Activated naive CD4-positive, alpha-beta T cell treated with anti-CD3 and anti-CD28 coated beads, Interleukin-2, amount 50 U/mL, for 24 hours (primary cell): ENCODE measurements at regions not wholly inside any gene's neighbourhood (a gene's known extent, or its start where the extent isn't known, plus 50 kb on each side); places are given as distances from the start of the nearest gene placed in this dataset.

Source experiments
- H3K27ac Mint-ChIP-seq: one replicate; pipeline ENCODE4 v1.8.0; 2021; ENCODE audit warnings: mild to moderate bottlenecking, mixed read lengths
- H3K27me3 Mint-ChIP-seq: one replicate; pipeline ENCODE4 v1.8.0; 2021; ENCODE audit warnings: mixed read lengths
- H3K36me3 Mint-ChIP-seq: one replicate; pipeline ENCODE4 v1.8.0; 2021; ENCODE audit warnings: mixed read lengths
- H3K4me1 Mint-ChIP-seq: one replicate; pipeline ENCODE4 v1.8.0; 2021; ENCODE audit warnings: mixed read lengths
- H3K4me3 Mint-ChIP-seq: one replicate; pipeline ENCODE4 v1.8.0; 2021; ENCODE audit warnings: mild to moderate bottlenecking, mixed read lengths
- H3K9me3 Mint-ChIP-seq: one replicate; pipeline ENCODE4 v1.8.0; 2021; ENCODE audit warnings: mixed read lengths

GRCh38 chr17:34174496-34174895 is 80.6 kb upstream of the CCL2 start:
- H3K36me3 Mint-ChIP-seq, result no peaks in the 10 kb centered on the region
- H3K27ac Mint-ChIP-seq, result no peak overlapping the region
- no peak overlapping the region for H3K4me3 Mint-ChIP-seq
- no peaks in the 10 kb centered on the region for H3K4me1 Mint-ChIP-seq
- peaks cover 8% of the 10 kb centered on the region for H3K27me3 Mint-ChIP-seq
- no peaks in the 10 kb centered on the region for H3K9me3 Mint-ChIP-seq

- Mint-ChIP-seq H3K4me1 (no peaks in the 10 kb centered on the region), H3K27ac (no peak overlapping the region), H3K27me3 (peaks cover 9% of the 10 kb centered on the region), H3K36me3 (no peaks in the 10 kb centered on the region), H3K9me3 (no peaks in the 10 kb centered on the region), H3K4me3 (no peak overlapping the region)
Measured at GRCh38 chr17:34176440-34176839, 78.6 kb upstream of the CCL2 start.

- no peak overlapping the region for H3K27ac Mint-ChIP-seq
- H3K36me3 Mint-ChIP-seq, result no peaks in the 10 kb centered on the region
- no peak overlapping the region for H3K4me3 Mint-ChIP-seq
- H3K4me1 Mint-ChIP-seq, result no peaks in the 10 kb centered on the region
- H3K27me3 Mint-ChIP-seq, result peaks cover 9% of the 10 kb centered on the region
- no peaks in the 10 kb centered on the region for H3K9me3 Mint-ChIP-seq
Measured at GRCh38 chr17:34177642-34178041, 77.4 kb upstream of the CCL2 start.

- no peak overlapping the region for H3K4me3 Mint-ChIP-seq
- no peaks in the 10 kb centered on the region for H3K36me3 Mint-ChIP-seq
- H3K27me3 Mint-ChIP-seq, result peaks cover 9% of the 10 kb centered on the region
- H3K9me3 Mint-ChIP-seq, result no peaks in the 10 kb centered on the region
- H3K27ac Mint-ChIP-seq, result no peak overlapping the region
- no peaks in the 10 kb centered on the region for H3K4me1 Mint-ChIP-seq
Measured at GRCh38 chr17:34178092-34178491, 77.0 kb upstream of the CCL2 start.

- Mint-ChIP-seq H3K9me3 (no peaks in the 10 kb centered on the region), H3K27me3 (peaks cover 8% of the 10 kb centered on the region), H3K4me3 (no peak overlapping the region), H3K27ac (no peak overlapping the region), H3K4me1 (no peaks in the 10 kb centered on the region), H3K36me3 (no peaks in the 10 kb centered on the region)
Measured at GRCh38 chr17:34182036-34182803, 72.9 kb upstream of the CCL2 start.

GRCh38 chr17:34195987-34196386 is 59.1 kb upstream of the CCL2 start:
- H3K9me3 Mint-ChIP-seq, result no peaks in the 10 kb centered on the region
- no peak overlapping the region for H3K27ac Mint-ChIP-seq
- H3K27me3 Mint-ChIP-seq, result peaks cover 14% of the 10 kb centered on the region
- H3K4me1 Mint-ChIP-seq, result peaks cover 4% of the 10 kb centered on the region
- H3K36me3 Mint-ChIP-seq, result no peaks in the 10 kb centered on the region
- H3K4me3 Mint-ChIP-seq, result no peak overlapping the region

GRCh38 chr17:34198519-34198918 is 56.6 kb upstream of the CCL2 start:
- Mint-ChIP-seq H3K27ac (peak overlapping the region; percentile 38), H3K4me3 (no peak overlapping the region), H3K9me3 (no peaks in the 10 kb centered on the region), H3K27me3 (peaks cover 16% of the 10 kb centered on the region), H3K4me1 (peaks cover 4% of the 10 kb centered on the region), H3K36me3 (no peaks in the 10 kb centered on the region)

GRCh38 chr17:34199454-34199853 is 55.6 kb upstream of the CCL2 start:
- no peak overlapping the region for H3K4me3 Mint-ChIP-seq
- H3K27me3 Mint-ChIP-seq, result peaks cover 14% of the 10 kb centered on the region
- H3K4me1 Mint-ChIP-seq, result peaks cover 4% of the 10 kb centered on the region
- H3K27ac Mint-ChIP-seq, result no peak overlapping the region
- H3K36me3 Mint-ChIP-seq, result no peaks in the 10 kb centered on the region
- H3K9me3 Mint-ChIP-seq, result no peaks in the 10 kb centered on the region

GRCh38 chr17:34199932-34200534 is 55.1 kb upstream of the CCL2 start:
- Mint-ChIP-seq H3K9me3 (no peaks in the 10 kb centered on the region), H3K36me3 (no peaks in the 10 kb centered on the region), H3K4me1 (peaks cover 4% of the 10 kb centered on the region), H3K27ac (no peak overlapping the region), H3K27me3 (peaks cover 14% of the 10 kb centered on the region), H3K4me3 (no peak overlapping the region)

- H3K4me3 Mint-ChIP-seq, result no peak overlapping the region
- no peak overlapping the region for H3K27ac Mint-ChIP-seq
- H3K4me1 Mint-ChIP-seq, result peaks cover 4% of the 10 kb centered on the region
- no peaks in the 10 kb centered on the region for H3K36me3 Mint-ChIP-seq
- no peaks in the 10 kb centered on the region for H3K9me3 Mint-ChIP-seq
- H3K27me3 Mint-ChIP-seq, result peaks cover 14% of the 10 kb centered on the region
Measured at GRCh38 chr17:34201225-34201624, 53.9 kb upstream of the CCL2 start.

GRCh38 chr17:34201767-34202166 is 53.3 kb upstream of the CCL2 start:
- Mint-ChIP-seq H3K27ac (no peak overlapping the region), H3K9me3 (no peaks in the 10 kb centered on the region), H3K4me3 (no peak overlapping the region), H3K4me1 (peaks cover 4% of the 10 kb centered on the region), H3K27me3 (peaks cover 10% of the 10 kb centered on the region), H3K36me3 (no peaks in the 10 kb centered on the region)

- peaks cover 4% of the 10 kb centered on the region for H3K4me1 Mint-ChIP-seq
- peaks cover 10% of the 10 kb centered on the region for H3K27me3 Mint-ChIP-seq
- H3K36me3 Mint-ChIP-seq, result no peaks in the 10 kb centered on the region
- no peak overlapping the region for H3K4me3 Mint-ChIP-seq
- H3K27ac Mint-ChIP-seq, result no peak overlapping the region
- no peaks in the 10 kb centered on the region for H3K9me3 Mint-ChIP-seq
Measured at GRCh38 chr17:34203018-34203638, 52.0 kb upstream of the CCL2 start.

- H3K4me1 Mint-ChIP-seq, result peaks cover 4% of the 10 kb centered on the region
- no peak overlapping the region for H3K4me3 Mint-ChIP-seq
- no peaks in the 10 kb centered on the region for H3K9me3 Mint-ChIP-seq
- no peaks in the 10 kb centered on the region for H3K36me3 Mint-ChIP-seq
- no peak overlapping the region for H3K27ac Mint-ChIP-seq
- H3K27me3 Mint-ChIP-seq, result peaks cover 2% of the 10 kb centered on the region
Measured at GRCh38 chr17:34204402-34204801, 50.7 kb upstream of the CCL2 start.
